Adrenal gland (tissue), 5 donors: ENCODE measurements at regions not wholly inside any gene's neighbourhood (a gene's known extent, or its start where the extent isn't known, plus 50 kb on each side); places are given as distances from the start of the nearest gene placed in this dataset.

Experiments used
- POLR2A ChIP-seq, 2 donors: fragments of 450-650 bp; IDR thresholded peaks; one replicate each; pipeline ENCODE4 v1.6.1; 2017; ENCODE audit warnings: antibody characterized with exemption in 2 of 2, mild to moderate bottlenecking in 2 of 2, moderate library complexity in 1 of 2
- TF ChIP-seq, protein P1 (sequence below), 6 experiments: fragments of 450-650 bp in 4 of 6; fragments of 200-600 bp in 2 of 6; sonication (generic) in 1 of 6; IDR thresholded peaks; 1 replicate in 5 of 6; 2 replicates in 1 of 6; pipeline versions ENCODE4 v1.5.1 to v1.8.0; 2016 to 2021; ENCODE audit warnings: antibody characterized with exemption in 6 of 6, mild to moderate bottlenecking in 2 of 6, moderate library complexity in 1 of 6
- donor health status: DM: no; HTN: no; CAD: no.

DNA sequence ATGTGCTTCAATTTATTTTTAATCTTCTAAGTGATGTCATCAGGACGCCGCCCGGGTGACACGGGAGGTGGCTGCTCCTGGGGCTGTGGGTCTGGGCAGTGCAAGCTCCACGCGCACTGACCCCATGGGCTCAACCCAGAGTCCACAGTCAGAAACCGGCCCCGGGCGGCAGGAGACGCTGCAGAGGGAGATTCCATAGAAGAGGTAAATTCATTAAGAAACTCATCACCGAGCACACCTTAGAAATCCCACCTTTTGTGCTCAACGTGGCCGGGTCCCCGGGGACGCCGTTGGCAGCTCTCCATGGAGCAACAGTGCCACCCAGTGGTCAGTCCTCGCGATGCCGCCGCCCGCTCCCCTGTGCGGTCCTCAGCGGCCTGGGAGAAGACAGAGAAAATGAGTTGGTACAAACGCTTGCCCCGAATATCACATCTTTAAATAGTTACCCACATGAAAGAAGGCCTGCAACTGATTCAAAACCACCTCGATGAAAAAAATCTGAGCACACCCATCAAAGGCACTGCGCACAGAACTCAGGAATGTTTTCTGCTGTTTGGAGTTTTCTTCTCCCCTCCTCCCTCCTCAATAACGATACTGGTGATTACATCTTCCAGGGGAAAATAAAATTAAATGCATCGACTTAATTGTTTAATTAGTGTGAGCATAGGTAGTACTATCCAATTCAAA, 92.6 kb downstream of the CMPK2 start:
- TF ChIP-seq, protein P1, sequence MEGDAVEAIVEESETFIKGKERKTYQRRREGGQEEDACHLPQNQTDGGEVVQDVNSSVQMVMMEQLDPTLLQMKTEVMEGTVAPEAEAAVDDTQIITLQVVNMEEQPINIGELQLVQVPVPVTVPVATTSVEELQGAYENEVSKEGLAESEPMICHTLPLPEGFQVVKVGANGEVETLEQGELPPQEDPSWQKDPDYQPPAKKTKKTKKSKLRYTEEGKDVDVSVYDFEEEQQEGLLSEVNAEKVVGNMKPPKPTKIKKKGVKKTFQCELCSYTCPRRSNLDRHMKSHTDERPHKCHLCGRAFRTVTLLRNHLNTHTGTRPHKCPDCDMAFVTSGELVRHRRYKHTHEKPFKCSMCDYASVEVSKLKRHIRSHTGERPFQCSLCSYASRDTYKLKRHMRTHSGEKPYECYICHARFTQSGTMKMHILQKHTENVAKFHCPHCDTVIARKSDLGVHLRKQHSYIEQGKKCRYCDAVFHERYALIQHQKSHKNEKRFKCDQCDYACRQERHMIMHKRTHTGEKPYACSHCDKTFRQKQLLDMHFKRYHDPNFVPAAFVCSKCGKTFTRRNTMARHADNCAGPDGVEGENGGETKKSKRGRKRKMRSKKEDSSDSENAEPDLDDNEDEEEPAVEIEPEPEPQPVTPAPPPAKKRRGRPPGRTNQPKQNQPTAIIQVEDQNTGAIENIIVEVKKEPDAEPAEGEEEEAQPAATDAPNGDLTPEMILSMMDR (IDR thresholded peaks at IDR 0.05), result peak; percentile 70 to 96 (median 82)
- TF ChIP-seq POLR2A (IDR thresholded peaks at IDR 0.05), result no peak
